DOHH2 (cell line): ENCODE measurements at regions not wholly inside any gene's neighbourhood (a gene's known extent, or its start where the extent isn't known, plus 50 kb on each side); places are given as distances from the start of the nearest gene placed in this dataset.

ENCODE experiments used
- CTCF ChIP-seq: fragments of 200-600 bp; sonication (generic); IDR thresholded peaks from one replicate; pipeline ENCODE4 v1.5.1; 2014; ENCODE audit warnings: antibody characterized with exemption, mild to moderate bottlenecking, low read depth, low read length; ENCODE audit not compliant: poor library complexity, severe bottlenecking
- EZH2phosphoT487 ChIP-seq: fragments of 200-600 bp; sonication (generic); IDR thresholded peaks from 2 replicates; pipeline ENCODE4 v1.6.1; 2017; ENCODE audit warnings: borderline replicate concordance, mild to moderate bottlenecking, antibody characterized with exemption, low read length, moderate library complexity, mixed read lengths

GRCh38 chr3:146322216-146322817 is 71.4 kb upstream of the PLSCR4 start:
- no peak for TF ChIP-seq CTCF
- TF ChIP-seq EZH2phosphoT487: no peak
